Panc1 (cell line): ENCODE measurements at regions not wholly inside any gene's neighbourhood (a gene's known extent, or its start where the extent isn't known, plus 50 kb on each side); places are given as distances from the start of the nearest gene placed in this dataset.

Experiments
- ATAC-seq: fragments of 200-7000 bp; cut with Tn5 transposase; 2 replicates; pipeline ENCODE4 v1.9.1; 2020; ENCODE audit warnings: mild to moderate bottlenecking, moderate library complexity
- BruUV-seq: library from RNA; stranded (reverse); fragments of 400-500 nt; replicated peaks from 2 replicates; lab custom pipeline; 2021; lab: Mats Ljungman, UMichigan
- CTCF ChIA-PET: fragments of 300-600 bp; sonication (Branson Sonifier 250); formaldehyde crosslinking; loops from one replicate; lab custom pipeline; 2022; ENCODE audit warnings: antibody characterized with exemption; lab: Charles Lee
- POLR2A ChIA-PET: fragments of 300-600 bp; sonication (Branson Sonifier 250); formaldehyde crosslinking; loops from one replicate; lab custom pipeline; 2022; ENCODE audit warnings: antibody characterized with exemption; lab: Charles Lee
- DNase-seq: peaks from one replicate; pipeline ENCODE4 v3.0.0-alpha.2; 2010; ENCODE audit warnings: low read depth, low spot score
- H3K27ac ChIP-seq: 2 replicates; pipeline ENCODE4 v1.5.1; 2011; ENCODE audit warnings: mild to moderate bottlenecking, low read length, inconsistent platforms
- H3K27me3 ChIP-seq: fragments of 200-500 bp; sonication (Bioruptor generic); 2 replicates; pipeline ENCODE4 v1.6.0; 2014; ENCODE audit warnings: low read length, inconsistent platforms; ENCODE audit not compliant: control insufficient read depth, insufficient read depth
- H3K36me3 ChIP-seq: fragments of 200-500 bp; sonication (Bioruptor generic); 2 replicates; pipeline ENCODE4 v1.5.1; 2014; ENCODE audit warnings: inconsistent platforms, mild to moderate bottlenecking, low read length, moderate library complexity; ENCODE audit not compliant: control insufficient read depth, insufficient read depth
- H3K4me1 ChIP-seq: 2 replicates; pipeline ENCODE4 v1.5.1; 2011; ENCODE audit warnings: inconsistent platforms, mild to moderate bottlenecking, low read length, moderate library complexity; ENCODE audit not compliant: control insufficient read depth, insufficient read depth
- H3K4me3 ChIP-seq, 2 experiments: 2 replicates each; pipeline ENCODE4 v1.5.1; 2011 to 2012; ENCODE audit warnings: low read depth in 2 of 2, low read length in 2 of 2, mild to moderate bottlenecking in 2 of 2, inconsistent platforms in 1 of 2, moderate library complexity in 1 of 2
- H3K9me3 ChIP-seq: fragments of 200-500 bp; sonication (Bioruptor generic); 2 replicates; pipeline ENCODE4 v1.5.1; 2014; ENCODE audit warnings: low read depth, mild to moderate bottlenecking, inconsistent platforms, low read length, moderate library complexity; ENCODE audit not compliant: control insufficient read depth, insufficient read depth
- CTCF ChIP-seq: fragments of 450-650 bp; IDR thresholded peaks from 2 replicates; pipeline ENCODE4 v1.5.1; 2017; ENCODE audit warnings: mild to moderate bottlenecking
- POLR2AphosphoS5 ChIP-seq: IDR thresholded peaks from 2 replicates; pipeline ENCODE4 v1.6.1; 2012; ENCODE audit warnings: mild to moderate bottlenecking, low read depth, low read length, moderate library complexity
- SIN3A ChIP-seq: IDR thresholded peaks from 2 replicates; pipeline ENCODE4 v1.6.1; 2012; ENCODE audit warnings: low read depth, mild to moderate bottlenecking, low read length, moderate library complexity, borderline replicate concordance; ENCODE audit not compliant: insufficient read depth
- TCF7L2 ChIP-seq: IDR thresholded peaks from 2 replicates; pipeline ENCODE4 v1.6.1; 2011; ENCODE audit warnings: mild to moderate bottlenecking, low read depth, low read length, inconsistent platforms
- in situ Hi-C: cut with HindIII; loops from 2 replicates; pipeline ENCODE4 v1.10.0; 2016; ENCODE audit warnings: low sequenced_read_pairs, low pct_unique_long_range_greater_than_20kb
- intact Hi-C: fragments of 100-400 bp; cut with micrococcal nuclease; formaldehyde crosslinking; loops from one replicate; pipeline ENCODE4 v1.10.0; 2022; ENCODE audit not compliant: unreplicated experiment
- TF ChIP-seq, protein P1 (sequence below), 2 experiments: IDR thresholded peaks; 2 replicates each; pipeline ENCODE4 v1.6.1; 2011 to 2012; ENCODE audit warnings: low read depth in 2 of 2, control low read depth in 1 of 2, low read length in 1 of 2, mild to moderate bottlenecking in 1 of 2, moderate library complexity in 1 of 2; ENCODE audit not compliant: insufficient read depth in 1 of 2

GRCh38 chr1:188641566-188642211, 1812.9 kb downstream of the PLA2G4A start:
- TF ChIP-seq, protein P1, sequence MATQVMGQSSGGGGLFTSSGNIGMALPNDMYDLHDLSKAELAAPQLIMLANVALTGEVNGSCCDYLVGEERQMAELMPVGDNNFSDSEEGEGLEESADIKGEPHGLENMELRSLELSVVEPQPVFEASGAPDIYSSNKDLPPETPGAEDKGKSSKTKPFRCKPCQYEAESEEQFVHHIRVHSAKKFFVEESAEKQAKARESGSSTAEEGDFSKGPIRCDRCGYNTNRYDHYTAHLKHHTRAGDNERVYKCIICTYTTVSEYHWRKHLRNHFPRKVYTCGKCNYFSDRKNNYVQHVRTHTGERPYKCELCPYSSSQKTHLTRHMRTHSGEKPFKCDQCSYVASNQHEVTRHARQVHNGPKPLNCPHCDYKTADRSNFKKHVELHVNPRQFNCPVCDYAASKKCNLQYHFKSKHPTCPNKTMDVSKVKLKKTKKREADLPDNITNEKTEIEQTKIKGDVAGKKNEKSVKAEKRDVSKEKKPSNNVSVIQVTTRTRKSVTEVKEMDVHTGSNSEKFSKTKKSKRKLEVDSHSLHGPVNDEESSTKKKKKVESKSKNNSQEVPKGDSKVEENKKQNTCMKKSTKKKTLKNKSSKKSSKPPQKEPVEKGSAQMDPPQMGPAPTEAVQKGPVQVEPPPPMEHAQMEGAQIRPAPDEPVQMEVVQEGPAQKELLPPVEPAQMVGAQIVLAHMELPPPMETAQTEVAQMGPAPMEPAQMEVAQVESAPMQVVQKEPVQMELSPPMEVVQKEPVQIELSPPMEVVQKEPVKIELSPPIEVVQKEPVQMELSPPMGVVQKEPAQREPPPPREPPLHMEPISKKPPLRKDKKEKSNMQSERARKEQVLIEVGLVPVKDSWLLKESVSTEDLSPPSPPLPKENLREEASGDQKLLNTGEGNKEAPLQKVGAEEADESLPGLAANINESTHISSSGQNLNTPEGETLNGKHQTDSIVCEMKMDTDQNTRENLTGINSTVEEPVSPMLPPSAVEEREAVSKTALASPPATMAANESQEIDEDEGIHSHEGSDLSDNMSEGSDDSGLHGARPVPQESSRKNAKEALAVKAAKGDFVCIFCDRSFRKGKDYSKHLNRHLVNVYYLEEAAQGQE (IDR thresholded peaks at IDR 0.05; ENCODE audit: insufficient read depth in 1 of 2, low read depth in 2 of 2, low read length in 1 of 2) = no peak
- Histone ChIP-seq H3K27me3 (no peaks in the 10 kb centered on the region), H3K27ac (no peak overlapping the region), H3K9me3 (no peaks in the 10 kb centered on the region), H3K4me1 (no peaks in the 10 kb centered on the region), H3K36me3 (no peaks in the 10 kb centered on the region), H3K4me3 (no peak overlapping the region)
- ATAC-seq = no peak
- no TSS peak for BruUV-seq
- intact Hi-C loops (no loop called here), in situ Hi-C loops (no loop called here)
- CTCF ChIA-PET = no interaction called here
- no peak for DNase-seq
- POLR2A ChIA-PET = no interaction called here

DNA sequence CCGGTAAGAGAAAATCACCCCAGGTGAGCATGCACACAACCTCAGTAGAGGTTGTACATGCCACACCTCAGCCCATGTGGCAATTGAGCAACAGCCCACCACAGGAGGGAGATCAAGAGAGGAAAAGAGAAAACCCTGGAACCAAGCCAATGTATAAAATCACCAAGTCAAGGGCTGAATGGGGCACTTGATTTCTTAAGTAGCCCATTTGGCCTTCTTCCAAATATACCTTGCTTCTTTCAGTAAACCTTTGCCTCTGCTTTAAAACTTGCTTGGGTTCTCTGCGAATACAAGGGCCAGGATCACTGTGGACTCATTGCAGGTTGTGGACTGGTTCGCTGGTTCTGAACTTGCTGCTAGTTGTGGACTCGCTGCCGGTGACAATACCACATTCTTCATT, 1814.0 kb downstream of the PLA2G4A start:
- DNase-seq (no peak), ATAC-seq (no peak)
- CTCF ChIA-PET = no interaction called here
- intact Hi-C loops (no loop called here), in situ Hi-C loops (no loop called here)
- H3K27me3 ChIP-seq = no peaks in the 10 kb centered on the region
- no TSS peak for BruUV-seq
- no peaks in the 10 kb centered on the region for H3K9me3 ChIP-seq
- POLR2A ChIA-PET = no interaction called here
- no peak overlapping the region for H3K27ac ChIP-seq
- no peaks in the 10 kb centered on the region for H3K36me3 ChIP-seq
- TF ChIP-seq CTCF (no peak), POLR2AphosphoS5 (no peak), TCF7L2 (no peak), SIN3A (no peak)
- TF ChIP-seq, protein P1 (IDR thresholded peaks at IDR 0.05; ENCODE audit: insufficient read depth in 1 of 2, low read depth in 2 of 2, low read length in 1 of 2) = no peak
- no peak overlapping the region for H3K4me3 ChIP-seq
- no peaks in the 10 kb centered on the region for H3K4me1 ChIP-seq
